Fibroblast of lung (primary cell): ENCODE measurements at regions not wholly inside any gene's neighbourhood (a gene's known extent, or its start where the extent isn't known, plus 50 kb on each side); places are given as distances from the start of the nearest gene placed in this dataset.
A peak's percentile ranks its signal among the peaks of the same experiment; 100 is the strongest.

Experiments used
- DNase-seq, 2 donors: peaks; one replicate each; pipeline versions ENCODE4 v3.0.0 to v3.0.0-alpha.2; 2010; ENCODE audit warnings: low read depth in 2 of 2
- H2AFZ ChIP-seq: 2 replicates; pipeline ENCODE4 v1.5.1; 2012; ENCODE audit warnings: low read length, control low read depth, inconsistent platforms
- H3K27ac ChIP-seq: 2 replicates; pipeline ENCODE4 v1.5.1; 2011; ENCODE audit warnings: low read length, control low read depth; ENCODE audit not compliant: insufficient read depth
- H3K27me3 ChIP-seq: 2 replicates; pipeline ENCODE4 v1.5.1; 2011; ENCODE audit warnings: mild to moderate bottlenecking, low read length; ENCODE audit not compliant: control insufficient read depth, insufficient read depth
- H3K36me3 ChIP-seq: 2 replicates; pipeline ENCODE4 v1.5.1; 2011; ENCODE audit warnings: low read length; ENCODE audit not compliant: control insufficient read depth, insufficient read depth
- H3K4me1 ChIP-seq: 2 replicates; pipeline ENCODE4 v1.5.1; 2011; ENCODE audit warnings: low read length; ENCODE audit not compliant: control insufficient read depth, insufficient read depth; ENCODE audit errors: extremely low read depth
- H3K4me2 ChIP-seq: 2 replicates; pipeline ENCODE4 v1.5.1; 2011; ENCODE audit warnings: low read length, control low read depth; ENCODE audit not compliant: insufficient read depth; ENCODE audit errors: extremely low read depth
- H3K4me3 ChIP-seq, 4 experiments: fragments of 200-600 bp in 1 of 4; sonication (generic) in 1 of 4; replicated peaks in 1 of 4; 2 replicates each; pipeline ENCODE4 v1.5.1; 2011 to 2016; ENCODE audit warnings: low read length in 4 of 4, low read depth in 3 of 4, mild to moderate bottlenecking in 3 of 4, control low read depth in 2 of 4, inconsistent platforms in 1 of 4, mixed read lengths in 1 of 4; ENCODE audit not compliant: insufficient read depth in 1 of 4; ENCODE audit errors: control extremely low read depth in 1 of 4
- H3K79me2 ChIP-seq: 2 replicates; pipeline ENCODE4 v1.5.1; 2012; ENCODE audit warnings: mild to moderate bottlenecking, low read length, inconsistent platforms; ENCODE audit not compliant: control insufficient read depth, insufficient read depth
- H3K9ac ChIP-seq: 2 replicates; pipeline ENCODE4 v1.5.1; 2011; ENCODE audit warnings: mild to moderate bottlenecking, low read length, control low read depth; ENCODE audit not compliant: insufficient read depth
- H3K9me3 ChIP-seq: 2 replicates; pipeline ENCODE4 v1.5.1; 2012; ENCODE audit warnings: low read depth, low read length; ENCODE audit not compliant: control insufficient read depth, insufficient read depth
- H4K20me1 ChIP-seq: 2 replicates; pipeline ENCODE4 v1.5.1; 2011; ENCODE audit warnings: low read length; ENCODE audit not compliant: control insufficient read depth, insufficient read depth; ENCODE audit errors: extremely low read depth
- CTCF ChIP-seq, 2 donors: IDR thresholded peaks in 1 of 2; conservative IDR thresholded peaks in 1 of 2; 1 replicate in 1 of 2; 2 replicates in 1 of 2; pipeline ENCODE4 v1.5.1; 2011 to 2012; ENCODE audit warnings: low read length in 2 of 2, control low read depth in 1 of 2, inconsistent platforms in 1 of 2, low read depth in 1 of 2, mild to moderate bottlenecking in 1 of 2
- EZH2 ChIP-seq: IDR thresholded peaks from 2 replicates; pipeline ENCODE4 v1.5.1; 2012; ENCODE audit warnings: low read length, control low read depth, mild to moderate bottlenecking; ENCODE audit errors: missing control alignments

DNA sequence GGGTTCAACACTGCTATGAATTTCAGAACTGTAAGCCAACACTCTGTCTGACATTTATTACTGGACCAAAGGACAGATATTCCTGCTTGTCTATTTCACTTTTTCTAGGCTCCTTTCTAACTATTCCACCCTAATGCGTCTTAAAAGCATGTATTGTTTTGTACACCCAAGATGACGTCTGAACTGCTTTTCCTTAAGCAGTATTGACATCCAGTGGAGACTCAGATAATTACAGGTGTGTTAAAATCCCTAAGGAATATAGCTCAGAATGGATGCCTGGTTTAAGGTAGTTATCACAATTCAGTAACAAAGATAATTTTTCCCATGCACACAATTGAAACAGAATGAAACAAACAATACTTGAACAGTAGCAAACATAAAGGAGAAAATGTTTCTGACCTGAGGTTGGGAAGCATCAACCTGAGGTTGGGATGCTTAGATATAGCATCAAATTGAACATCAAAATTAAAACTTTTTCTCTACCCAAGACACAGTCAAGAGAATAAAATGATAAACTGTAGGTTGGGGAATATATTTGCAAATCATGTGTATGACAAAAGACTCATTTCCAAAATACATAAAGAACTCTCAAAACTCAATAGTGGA, 93.7 kb upstream of the PTPRR start:
- no peaks in the 10 kb centered on the region for H3K79me2 ChIP-seq
- H3K27me3 ChIP-seq: no peaks in the 10 kb centered on the region
- H3K9me3 ChIP-seq: no peaks in the 10 kb centered on the region
- DNase-seq: peak; percentile 37 to 85
- TF ChIP-seq CTCF (conservative IDR thresholded peaks at IDR 0.05 in 1 of 2, IDR thresholded peaks at IDR 0.05 in 1 of 2; ENCODE audit: low read depth in 1 of 2, low read length in 2 of 2) (peak; percentile 46 to 63), EZH2 (no peak)
- H3K4me1 ChIP-seq: no peaks in the 10 kb centered on the region
- peak overlapping the region; percentile 9 for H3K4me2 ChIP-seq
- no peaks in the 10 kb centered on the region for H3K36me3 ChIP-seq
- H3K9ac ChIP-seq: no peak overlapping the region
- peak overlapping the region; percentile 43 for H2AFZ ChIP-seq
- H4K20me1 ChIP-seq: no peaks in the 10 kb centered on the region
- H3K4me3 ChIP-seq: no peak overlapping the region
- no peak overlapping the region for H3K27ac ChIP-seq

DNA sequence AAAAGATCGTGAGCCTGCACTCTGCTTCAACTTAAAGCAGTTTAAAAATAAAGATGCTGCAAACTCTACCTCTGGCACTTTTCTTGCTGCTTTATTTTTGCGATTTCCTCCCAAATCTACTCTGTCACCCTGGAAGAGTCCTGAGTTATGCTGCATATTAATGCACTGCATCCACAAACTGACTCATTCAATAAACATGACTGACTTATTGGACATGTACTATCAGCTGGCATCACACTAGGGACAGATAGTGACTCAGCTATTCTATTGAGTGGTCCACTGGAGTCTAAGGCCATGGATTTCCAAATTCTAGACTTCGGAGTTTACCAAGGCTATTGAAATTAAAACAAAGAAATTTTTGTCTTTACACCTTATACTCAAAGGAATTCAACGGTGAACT, 90.7 kb upstream of the PTPRR start:
- H2AFZ ChIP-seq: no peak overlapping the region
- DNase-seq: peak; percentile 51 to 58
- H3K4me2 ChIP-seq: no peak overlapping the region
- no peaks in the 10 kb centered on the region for H3K9me3 ChIP-seq
- H3K4me3 ChIP-seq: no peak overlapping the region
- H3K27me3 ChIP-seq: no peaks in the 10 kb centered on the region
- no peaks in the 10 kb centered on the region for H3K4me1 ChIP-seq
- no peak overlapping the region for H3K27ac ChIP-seq
- H3K9ac ChIP-seq: no peak overlapping the region
- TF ChIP-seq EZH2 (no peak), CTCF (conservative IDR thresholded peaks at IDR 0.05 in 1 of 2, IDR thresholded peaks at IDR 0.05 in 1 of 2; ENCODE audit: low read depth in 1 of 2, low read length in 2 of 2) (no peak)
- H4K20me1 ChIP-seq: no peaks in the 10 kb centered on the region
- no peaks in the 10 kb centered on the region for H3K36me3 ChIP-seq
- no peaks in the 10 kb centered on the region for H3K79me2 ChIP-seq

DNA sequence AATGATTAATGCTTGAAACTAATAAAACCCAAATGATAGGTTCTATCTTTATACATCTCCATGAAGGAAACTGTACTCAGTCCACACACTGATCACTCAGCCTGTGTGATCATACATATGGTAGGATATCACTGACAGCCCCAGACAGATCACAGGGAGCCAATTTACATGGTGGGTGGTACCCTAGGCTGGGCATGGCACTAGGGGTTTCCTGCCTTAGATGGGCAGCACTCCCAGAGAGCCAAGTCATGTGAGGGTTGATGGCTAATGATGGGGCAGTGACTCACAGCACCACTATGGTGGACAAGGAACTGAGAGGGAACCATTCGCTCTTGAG, 89.6 kb upstream of the PTPRR start:
- H3K27me3 ChIP-seq: no peaks in the 10 kb centered on the region
- H3K4me3 ChIP-seq: no peak overlapping the region
- no peak for DNase-seq
- no peaks in the 10 kb centered on the region for H3K4me1 ChIP-seq
- H3K79me2 ChIP-seq: no peaks in the 10 kb centered on the region
- H3K27ac ChIP-seq: no peak overlapping the region
- no peaks in the 10 kb centered on the region for H3K36me3 ChIP-seq
- H3K9ac ChIP-seq: no peak overlapping the region
- H3K9me3 ChIP-seq: no peaks in the 10 kb centered on the region
- no peak overlapping the region for H2AFZ ChIP-seq
- no peaks in the 10 kb centered on the region for H4K20me1 ChIP-seq
- no peak overlapping the region for H3K4me2 ChIP-seq
- TF ChIP-seq CTCF (conservative IDR thresholded peaks at IDR 0.05 in 1 of 2, IDR thresholded peaks at IDR 0.05 in 1 of 2; ENCODE audit: low read depth in 1 of 2, low read length in 2 of 2): no peak
- no peak for TF ChIP-seq EZH2
